Astrocyte of the cerebellum (primary cell): ENCODE measurements at regions not wholly inside any gene's neighbourhood (a gene's known extent, or its start where the extent isn't known, plus 50 kb on each side); places are given as distances from the start of the nearest gene placed in this dataset.

Experiments
- DNase-seq: peaks from one replicate; pipeline ENCODE4 v3.0.0-alpha.2; 2011; ENCODE audit warnings: low read depth
- H3K4me3 ChIP-seq: 2 replicates; pipeline ENCODE4 v1.5.1; 2011; ENCODE audit warnings: mild to moderate bottlenecking, low read depth, low read length, moderate library complexity
- CTCF ChIP-seq: IDR thresholded peaks from 2 replicates; pipeline ENCODE4 v1.5.1; 2012; ENCODE audit warnings: low read length, low read depth, moderate library complexity, mild to moderate bottlenecking; ENCODE audit errors: missing control alignments
- in situ Hi-C: cut with HindIII; loops from 2 replicates; pipeline ENCODE4 v1.10.0; 2017; ENCODE audit warnings: low sequenced_read_pairs

- DNase-seq: no peak
- no peak for TF ChIP-seq CTCF
- in situ Hi-C loops: no loop called here
- H3K4me3 ChIP-seq: no peak overlapping the region
Measured at GRCh38 chr16:64410306-64410705, 711.6 kb downstream of the CDH11 start.

GRCh38 chr16:64409783-64410210 lies 712.1 kb downstream of the CDH11 start:
- TF ChIP-seq CTCF: no peak
- in situ Hi-C loops: no loop called here
- no peak overlapping the region for H3K4me3 ChIP-seq
- no peak for DNase-seq

GRCh38 chr16:64408699-64409098 lies 713.2 kb downstream of the CDH11 start:
- in situ Hi-C loops: no loop called here
- H3K4me3 ChIP-seq: no peak overlapping the region

GRCh38 chr16:64406770-64407181 lies 715.1 kb downstream of the CDH11 start:
- in situ Hi-C loops: no loop called here
- no peak overlapping the region for H3K4me3 ChIP-seq
- TF ChIP-seq CTCF: no peak
- DNase-seq: no peak

More at GRCh38 chr16:64408699-64409098, 713.2 kb downstream of the CDH11 start:
- TF ChIP-seq CTCF: no peak
- no peak for DNase-seq

- in situ Hi-C loops: no loop called here
- DNase-seq: no peak
- TF ChIP-seq CTCF: no peak
Measured at GRCh38 chr16:64403352-64403751, 718.5 kb downstream of the CDH11 start.

GRCh38 chr16:64398793-64399192 lies 723.1 kb downstream of the CDH11 start:
- no peak overlapping the region for H3K4me3 ChIP-seq
- in situ Hi-C loops: no loop called here
- no peak for DNase-seq
- TF ChIP-seq CTCF: no peak

More at GRCh38 chr16:64403352-64403751, 718.5 kb downstream of the CDH11 start:
- H3K4me3 ChIP-seq: no peak overlapping the region
